SK-N-MC (cell line): ENCODE measurements at regions not wholly inside any gene's neighbourhood (a gene's known extent, or its start where the extent isn't known, plus 50 kb on each side); places are given as distances from the start of the nearest gene placed in this dataset.

Source experiments
- EZH2 ChIP-seq: fragments of 200-600 bp; sonication (generic); IDR thresholded peaks from one replicate; pipeline ENCODE4 v1.6.1; 2017; ENCODE audit warnings: antibody characterized with exemption
- POLR2AphosphoS5 ChIP-seq: IDR thresholded peaks from 2 replicates; pipeline ENCODE4 v1.6.1; 2012; ENCODE audit warnings: mild to moderate bottlenecking, low read depth, low read length, borderline replicate concordance

GRCh38 chr22:26785932-26786331, 128.5 kb downstream of the MIAT start:
- TF ChIP-seq EZH2 (no peak), POLR2AphosphoS5 (no peak)
